ENCODE measurements at regions not wholly inside any gene's neighbourhood (a gene's known extent, or its start where the extent isn't known, plus 50 kb on each side); places are given as distances from the start of the nearest gene placed in this dataset.

GRCh38 chr5:155136216-155136850, 122.8 kb downstream of the KIF4B start (continued):
- TF ChIP-seq, protein P1, sequence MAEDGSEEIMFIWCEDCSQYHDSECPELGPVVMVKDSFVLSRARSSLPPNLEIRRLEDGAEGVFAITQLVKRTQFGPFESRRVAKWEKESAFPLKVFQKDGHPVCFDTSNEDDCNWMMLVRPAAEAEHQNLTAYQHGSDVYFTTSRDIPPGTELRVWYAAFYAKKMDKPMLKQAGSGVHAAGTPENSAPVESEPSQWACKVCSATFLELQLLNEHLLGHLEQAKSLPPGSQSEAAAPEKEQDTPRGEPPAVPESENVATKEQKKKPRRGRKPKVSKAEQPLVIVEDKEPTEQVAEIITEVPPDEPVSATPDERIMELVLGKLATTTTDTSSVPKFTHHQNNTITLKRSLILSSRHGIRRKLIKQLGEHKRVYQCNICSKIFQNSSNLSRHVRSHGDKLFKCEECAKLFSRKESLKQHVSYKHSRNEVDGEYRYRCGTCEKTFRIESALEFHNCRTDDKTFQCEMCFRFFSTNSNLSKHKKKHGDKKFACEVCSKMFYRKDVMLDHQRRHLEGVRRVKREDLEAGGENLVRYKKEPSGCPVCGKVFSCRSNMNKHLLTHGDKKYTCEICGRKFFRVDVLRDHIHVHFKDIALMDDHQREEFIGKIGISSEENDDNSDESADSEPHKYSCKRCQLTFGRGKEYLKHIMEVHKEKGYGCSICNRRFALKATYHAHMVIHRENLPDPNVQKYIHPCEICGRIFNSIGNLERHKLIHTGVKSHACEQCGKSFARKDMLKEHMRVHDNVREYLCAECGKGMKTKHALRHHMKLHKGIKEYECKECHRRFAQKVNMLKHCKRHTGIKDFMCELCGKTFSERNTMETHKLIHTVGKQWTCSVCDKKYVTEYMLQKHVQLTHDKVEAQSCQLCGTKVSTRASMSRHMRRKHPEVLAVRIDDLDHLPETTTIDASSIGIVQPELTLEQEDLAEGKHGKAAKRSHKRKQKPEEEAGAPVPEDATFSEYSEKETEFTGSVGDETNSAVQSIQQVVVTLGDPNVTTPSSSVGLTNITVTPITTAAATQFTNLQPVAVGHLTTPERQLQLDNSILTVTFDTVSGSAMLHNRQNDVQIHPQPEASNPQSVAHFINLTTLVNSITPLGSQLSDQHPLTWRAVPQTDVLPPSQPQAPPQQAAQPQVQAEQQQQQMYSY (CRISPR knock-in tag; IDR thresholded peaks at IDR 0.05), result no peak
- TF ChIP-seq ZNF423 (CRISPR knock-in tag; IDR thresholded peaks at IDR 0.05), result no peak
- no peak for TF ChIP-seq CTCF (IDR thresholded peaks at IDR 0.05)
- no peak for TF ChIP-seq NFATC4 (CRISPR knock-in tag; IDR thresholded peaks at IDR 0.05)
- no peak for TF ChIP-seq ZNF138 (CRISPR knock-in tag; conservative IDR thresholded peaks at IDR 0.05)

- no peak for DNase-seq (ENCODE audit: low spot score)
- H3K9me3 Mint-ChIP-seq, result peaks cover 6% of the 10 kb centered on the region; the same call in 1 of the 2 replicates
- ChIA-PET CTCF (interaction anchor here (1.3 to 4.4 kb wide), 2 partner anchors 123 to 155 kb away, joined by 4 to 52 read pairs; no protein-coding TSS in a partner anchor), POLR2A (no interaction called here)
- peaks cover 23% of the 10 kb centered on the region for H3K4me1 Mint-ChIP-seq
- no peaks in the 10 kb centered on the region for H3K36me3 Mint-ChIP-seq
- no peak overlapping the region for H3K4me3 Mint-ChIP-seq
- no peaks in the 10 kb centered on the region; the same call in none of the 2 replicates for H3K27me3 Mint-ChIP-seq (ENCODE audit: low read depth)
- ATAC-seq, result no peak
- no peak overlapping the region for H3K27ac Mint-ChIP-seq
- TF ChIP-seq ARID4B (CRISPR knock-in tag; IDR thresholded peaks at IDR 0.05; ENCODE audit: borderline replicate concordance) (no peak), ZNF671 (CRISPR knock-in tag; IDR thresholded peaks at IDR 0.05) (no peak), SOX15 (CRISPR knock-in tag; IDR thresholded peaks at IDR 0.05) (no peak), SMAD4 (CRISPR knock-in tag; IDR thresholded peaks at IDR 0.05) (no peak), IRF2 (CRISPR knock-in tag; IDR thresholded peaks at IDR 0.05; ENCODE audit: borderline replicate concordance, low read depth) (no peak), ETV6 (CRISPR knock-in tag; IDR thresholded peaks at IDR 0.05) (no peak)
- TF ChIP-seq, protein P2, sequence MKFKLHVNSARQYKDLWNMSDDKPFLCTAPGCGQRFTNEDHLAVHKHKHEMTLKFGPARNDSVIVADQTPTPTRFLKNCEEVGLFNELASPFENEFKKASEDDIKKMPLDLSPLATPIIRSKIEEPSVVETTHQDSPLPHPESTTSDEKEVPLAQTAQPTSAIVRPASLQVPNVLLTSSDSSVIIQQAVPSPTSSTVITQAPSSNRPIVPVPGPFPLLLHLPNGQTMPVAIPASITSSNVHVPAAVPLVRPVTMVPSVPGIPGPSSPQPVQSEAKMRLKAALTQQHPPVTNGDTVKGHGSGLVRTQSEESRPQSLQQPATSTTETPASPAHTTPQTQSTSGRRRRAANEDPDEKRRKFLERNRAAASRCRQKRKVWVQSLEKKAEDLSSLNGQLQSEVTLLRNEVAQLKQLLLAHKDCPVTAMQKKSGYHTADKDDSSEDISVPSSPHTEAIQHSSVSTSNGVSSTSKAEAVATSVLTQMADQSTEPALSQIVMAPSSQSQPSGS (CRISPR knock-in tag; IDR thresholded peaks at IDR 0.05; ENCODE audit: borderline replicate concordance, low read depth), result no peak
- TF ChIP-seq, protein P3, sequence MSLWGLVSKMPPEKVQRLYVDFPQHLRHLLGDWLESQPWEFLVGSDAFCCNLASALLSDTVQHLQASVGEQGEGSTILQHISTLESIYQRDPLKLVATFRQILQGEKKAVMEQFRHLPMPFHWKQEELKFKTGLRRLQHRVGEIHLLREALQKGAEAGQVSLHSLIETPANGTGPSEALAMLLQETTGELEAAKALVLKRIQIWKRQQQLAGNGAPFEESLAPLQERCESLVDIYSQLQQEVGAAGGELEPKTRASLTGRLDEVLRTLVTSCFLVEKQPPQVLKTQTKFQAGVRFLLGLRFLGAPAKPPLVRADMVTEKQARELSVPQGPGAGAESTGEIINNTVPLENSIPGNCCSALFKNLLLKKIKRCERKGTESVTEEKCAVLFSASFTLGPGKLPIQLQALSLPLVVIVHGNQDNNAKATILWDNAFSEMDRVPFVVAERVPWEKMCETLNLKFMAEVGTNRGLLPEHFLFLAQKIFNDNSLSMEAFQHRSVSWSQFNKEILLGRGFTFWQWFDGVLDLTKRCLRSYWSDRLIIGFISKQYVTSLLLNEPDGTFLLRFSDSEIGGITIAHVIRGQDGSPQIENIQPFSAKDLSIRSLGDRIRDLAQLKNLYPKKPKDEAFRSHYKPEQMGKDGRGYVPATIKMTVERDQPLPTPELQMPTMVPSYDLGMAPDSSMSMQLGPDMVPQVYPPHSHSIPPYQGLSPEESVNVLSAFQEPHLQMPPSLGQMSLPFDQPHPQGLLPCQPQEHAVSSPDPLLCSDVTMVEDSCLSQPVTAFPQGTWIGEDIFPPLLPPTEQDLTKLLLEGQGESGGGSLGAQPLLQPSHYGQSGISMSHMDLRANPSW (CRISPR knock-in tag; conservative IDR thresholded peaks at IDR 0.05; ENCODE audit: low read depth), result no peak
- TF ChIP-seq, protein P4, sequence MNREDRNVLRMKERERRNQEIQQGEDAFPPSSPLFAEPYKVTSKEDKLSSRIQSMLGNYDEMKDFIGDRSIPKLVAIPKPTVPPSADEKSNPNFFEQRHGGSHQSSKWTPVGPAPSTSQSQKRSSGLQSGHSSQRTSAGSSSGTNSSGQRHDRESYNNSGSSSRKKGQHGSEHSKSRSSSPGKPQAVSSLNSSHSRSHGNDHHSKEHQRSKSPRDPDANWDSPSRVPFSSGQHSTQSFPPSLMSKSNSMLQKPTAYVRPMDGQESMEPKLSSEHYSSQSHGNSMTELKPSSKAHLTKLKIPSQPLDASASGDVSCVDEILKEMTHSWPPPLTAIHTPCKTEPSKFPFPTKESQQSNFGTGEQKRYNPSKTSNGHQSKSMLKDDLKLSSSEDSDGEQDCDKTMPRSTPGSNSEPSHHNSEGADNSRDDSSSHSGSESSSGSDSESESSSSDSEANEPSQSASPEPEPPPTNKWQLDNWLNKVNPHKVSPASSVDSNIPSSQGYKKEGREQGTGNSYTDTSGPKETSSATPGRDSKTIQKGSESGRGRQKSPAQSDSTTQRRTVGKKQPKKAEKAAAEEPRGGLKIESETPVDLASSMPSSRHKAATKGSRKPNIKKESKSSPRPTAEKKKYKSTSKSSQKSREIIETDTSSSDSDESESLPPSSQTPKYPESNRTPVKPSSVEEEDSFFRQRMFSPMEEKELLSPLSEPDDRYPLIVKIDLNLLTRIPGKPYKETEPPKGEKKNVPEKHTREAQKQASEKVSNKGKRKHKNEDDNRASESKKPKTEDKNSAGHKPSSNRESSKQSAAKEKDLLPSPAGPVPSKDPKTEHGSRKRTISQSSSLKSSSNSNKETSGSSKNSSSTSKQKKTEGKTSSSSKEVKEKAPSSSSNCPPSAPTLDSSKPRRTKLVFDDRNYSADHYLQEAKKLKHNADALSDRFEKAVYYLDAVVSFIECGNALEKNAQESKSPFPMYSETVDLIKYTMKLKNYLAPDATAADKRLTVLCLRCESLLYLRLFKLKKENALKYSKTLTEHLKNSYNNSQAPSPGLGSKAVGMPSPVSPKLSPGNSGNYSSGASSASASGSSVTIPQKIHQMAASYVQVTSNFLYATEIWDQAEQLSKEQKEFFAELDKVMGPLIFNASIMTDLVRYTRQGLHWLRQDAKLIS (CRISPR knock-in tag; IDR thresholded peaks at IDR 0.05; ENCODE audit: borderline replicate concordance), result no peak
- TF ChIP-seq, protein P5, sequence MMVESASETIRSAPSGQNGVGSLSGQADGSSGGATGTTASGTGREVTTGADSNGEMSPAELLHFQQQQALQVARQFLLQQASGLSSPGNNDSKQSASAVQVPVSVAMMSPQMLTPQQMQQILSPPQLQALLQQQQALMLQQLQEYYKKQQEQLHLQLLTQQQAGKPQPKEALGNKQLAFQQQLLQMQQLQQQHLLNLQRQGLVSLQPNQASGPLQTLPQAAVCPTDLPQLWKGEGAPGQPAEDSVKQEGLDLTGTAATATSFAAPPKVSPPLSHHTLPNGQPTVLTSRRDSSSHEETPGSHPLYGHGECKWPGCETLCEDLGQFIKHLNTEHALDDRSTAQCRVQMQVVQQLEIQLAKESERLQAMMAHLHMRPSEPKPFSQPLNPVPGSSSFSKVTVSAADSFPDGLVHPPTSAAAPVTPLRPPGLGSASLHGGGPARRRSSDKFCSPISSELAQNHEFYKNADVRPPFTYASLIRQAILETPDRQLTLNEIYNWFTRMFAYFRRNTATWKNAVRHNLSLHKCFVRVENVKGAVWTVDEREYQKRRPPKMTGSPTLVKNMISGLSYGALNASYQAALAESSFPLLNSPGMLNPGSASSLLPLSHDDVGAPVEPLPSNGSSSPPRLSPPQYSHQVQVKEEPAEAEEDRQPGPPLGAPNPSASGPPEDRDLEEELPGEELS (CRISPR knock-in tag; IDR thresholded peaks at IDR 0.05), result no peak
These were observed 124.1 kb downstream of the KIF4B start for GRCh38 chr5:155137683-155138082.
